Upper lobe of right lung (tissue), 1 donor: ENCODE measurements at regions not wholly inside any gene's neighbourhood (a gene's known extent, or its start where the extent isn't known, plus 50 kb on each side); places are given as distances from the start of the nearest gene placed in this dataset.

Experiments used
- ATAC-seq: fragments of 200-7000 bp; cut with Tn5 transposase; one replicate; pipeline ENCODE4 v1.9.1; 2020; ENCODE audit warnings: mild to moderate bottlenecking, moderate library complexity
- DNase-seq: peaks from one replicate; pipeline ENCODE4 v3.0.0-alpha.2; 2020
- H3K27ac ChIP-seq: fragments of 200-600 bp; one replicate; pipeline ENCODE4 v1.8.0; 2022
- H3K27me3 ChIP-seq: fragments of 200-600 bp; one replicate; pipeline ENCODE4 v1.8.0; 2022; ENCODE audit warnings: mild to moderate bottlenecking
- H3K36me3 ChIP-seq: fragments of 200-600 bp; one replicate; pipeline ENCODE4 v1.8.0; 2022
- H3K4me1 ChIP-seq: fragments of 200-600 bp; one replicate; pipeline ENCODE4 v1.8.0; 2022
- H3K4me3 ChIP-seq: fragments of 200-600 bp; one replicate; pipeline ENCODE4 v1.8.0; 2022; ENCODE audit warnings: mild to moderate bottlenecking
- H3K9me3 ChIP-seq: fragments of 200-600 bp; one replicate; pipeline ENCODE4 v1.8.0; 2022
- intact Hi-C: fragments of 100-400 bp; cut with DNase I; formaldehyde crosslinking; loops from one replicate; pipeline ENCODE4 v1.11.0; 2022
- TF ChIP-seq, protein P1 (sequence below): fragments of 200-600 bp; IDR thresholded peaks from one replicate; pipeline ENCODE4 v1.8.0; 2022; ENCODE audit warnings: antibody characterized with exemption
- donor health status: DM: no; HTN: yes; CAD: no; lungs with severe emphysema.

DNA sequence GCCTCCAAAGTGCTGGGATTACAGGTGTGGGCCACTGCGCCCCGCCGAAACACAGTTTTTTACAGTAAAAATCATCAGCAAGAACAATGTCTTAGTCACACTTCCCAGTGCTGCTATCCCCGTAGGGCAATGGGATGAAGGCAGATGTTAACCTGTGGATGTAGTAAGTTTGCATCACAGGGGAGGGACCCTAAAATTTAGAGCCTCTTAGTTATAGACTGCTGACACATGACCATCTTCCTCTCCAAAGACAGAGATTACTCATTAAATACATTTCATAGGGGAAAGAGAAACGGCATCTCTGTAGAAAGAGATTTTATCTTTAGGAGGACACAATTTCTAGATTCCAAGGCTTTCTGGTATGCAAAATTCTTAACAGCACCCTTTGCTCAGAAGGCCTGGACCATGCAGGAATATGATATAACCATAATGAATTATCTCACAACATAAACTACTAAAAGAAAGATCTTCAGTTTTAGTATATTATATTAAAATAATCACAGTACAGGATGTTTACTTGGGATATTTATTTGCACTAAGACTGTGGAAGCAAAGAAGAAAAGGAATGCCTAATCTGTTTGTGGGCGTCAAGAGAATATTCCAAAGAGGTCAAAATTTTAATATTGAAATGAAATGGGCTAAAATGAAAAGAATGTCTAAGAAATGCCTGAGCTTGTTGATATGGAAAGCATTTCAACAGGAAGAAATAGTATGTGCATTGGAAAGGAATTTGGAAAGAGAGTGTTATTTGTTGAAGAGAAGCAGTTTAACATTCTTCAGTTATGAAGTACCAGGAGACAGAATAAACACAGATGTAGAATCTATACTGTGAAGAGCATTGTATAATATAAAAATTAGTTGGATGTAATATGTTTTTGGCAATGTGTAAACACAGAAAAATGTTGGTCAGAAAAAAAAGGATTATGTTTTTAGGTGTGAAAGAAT is 1228.3 kb upstream of the CHAC2 start:
- Histone ChIP-seq H3K36me3 (no peaks in the 10 kb centered on the region), H3K4me3 (no peak overlapping the region), H3K4me1 (no peaks in the 10 kb centered on the region), H3K27me3 (no peaks in the 10 kb centered on the region), H3K9me3 (no peaks in the 10 kb centered on the region), H3K27ac (no peak overlapping the region)
- DNase-seq, result no peak
- TF ChIP-seq, protein P1, sequence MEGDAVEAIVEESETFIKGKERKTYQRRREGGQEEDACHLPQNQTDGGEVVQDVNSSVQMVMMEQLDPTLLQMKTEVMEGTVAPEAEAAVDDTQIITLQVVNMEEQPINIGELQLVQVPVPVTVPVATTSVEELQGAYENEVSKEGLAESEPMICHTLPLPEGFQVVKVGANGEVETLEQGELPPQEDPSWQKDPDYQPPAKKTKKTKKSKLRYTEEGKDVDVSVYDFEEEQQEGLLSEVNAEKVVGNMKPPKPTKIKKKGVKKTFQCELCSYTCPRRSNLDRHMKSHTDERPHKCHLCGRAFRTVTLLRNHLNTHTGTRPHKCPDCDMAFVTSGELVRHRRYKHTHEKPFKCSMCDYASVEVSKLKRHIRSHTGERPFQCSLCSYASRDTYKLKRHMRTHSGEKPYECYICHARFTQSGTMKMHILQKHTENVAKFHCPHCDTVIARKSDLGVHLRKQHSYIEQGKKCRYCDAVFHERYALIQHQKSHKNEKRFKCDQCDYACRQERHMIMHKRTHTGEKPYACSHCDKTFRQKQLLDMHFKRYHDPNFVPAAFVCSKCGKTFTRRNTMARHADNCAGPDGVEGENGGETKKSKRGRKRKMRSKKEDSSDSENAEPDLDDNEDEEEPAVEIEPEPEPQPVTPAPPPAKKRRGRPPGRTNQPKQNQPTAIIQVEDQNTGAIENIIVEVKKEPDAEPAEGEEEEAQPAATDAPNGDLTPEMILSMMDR, result no peak
- ATAC-seq, result no peak
- intact Hi-C loops, result no loop called here

DNA sequence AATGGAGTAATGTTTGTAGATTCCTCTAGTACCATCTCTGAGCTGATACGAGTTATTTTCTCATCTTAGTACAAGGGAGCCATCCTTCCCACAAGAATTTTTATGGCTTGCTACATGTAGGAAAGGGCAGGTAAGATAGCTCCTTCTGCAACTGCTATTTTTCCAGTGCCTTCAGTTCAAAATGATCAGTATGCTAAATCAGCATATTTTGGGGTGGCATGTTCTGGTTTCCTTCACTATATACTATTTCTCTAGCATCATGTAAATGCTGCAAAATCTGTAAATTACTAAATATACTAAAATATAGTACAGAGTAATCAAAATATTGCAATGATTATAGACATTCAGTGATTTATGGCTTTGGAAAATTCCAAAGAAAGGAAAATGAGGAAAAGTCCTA is 1230.0 kb upstream of the CHAC2 start:
- H3K4me3 ChIP-seq, result no peak overlapping the region
- intact Hi-C loops, result no loop called here
- no peaks in the 10 kb centered on the region for H3K4me1 ChIP-seq
- H3K36me3 ChIP-seq, result no peaks in the 10 kb centered on the region
- H3K9me3 ChIP-seq, result no peaks in the 10 kb centered on the region
- H3K27me3 ChIP-seq, result no peaks in the 10 kb centered on the region
- ATAC-seq, result no peak
- TF ChIP-seq, protein P1, result no peak
- no peak overlapping the region for H3K27ac ChIP-seq
- DNase-seq, result no peak

DNA sequence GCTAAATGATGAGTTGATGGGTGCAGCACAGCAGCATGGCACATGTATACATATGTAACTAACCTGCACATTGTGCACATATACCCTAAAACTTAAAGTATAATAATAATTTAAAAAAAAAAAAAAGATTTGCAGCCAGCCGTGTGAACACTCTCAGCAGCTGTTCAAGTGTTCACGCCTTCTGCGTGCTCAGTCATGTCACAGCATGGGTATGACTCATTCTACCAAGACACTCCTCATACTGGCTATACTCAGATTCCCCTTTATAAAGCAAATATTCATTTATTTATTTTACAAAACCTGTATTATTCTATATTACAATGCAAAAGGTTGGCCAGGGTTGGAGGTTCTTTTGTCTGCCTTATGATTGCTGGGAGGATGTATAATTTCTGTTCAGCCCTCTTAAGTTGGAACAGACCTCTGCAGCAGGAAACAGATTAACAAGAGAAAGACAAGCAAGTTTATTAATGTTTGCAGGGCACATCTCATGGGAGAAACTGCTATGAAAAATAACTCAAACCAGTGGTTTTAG is 1230.6 kb upstream of the CHAC2 start:
- no peaks in the 10 kb centered on the region for H3K36me3 ChIP-seq
- TF ChIP-seq, protein P1, result no peak
- intact Hi-C loops, result no loop called here
- no peak overlapping the region for H3K4me3 ChIP-seq
- no peaks in the 10 kb centered on the region for H3K9me3 ChIP-seq
- H3K27me3 ChIP-seq, result no peaks in the 10 kb centered on the region
- ATAC-seq (no peak), DNase-seq (no peak)
- no peak overlapping the region for H3K27ac ChIP-seq
- no peaks in the 10 kb centered on the region for H3K4me1 ChIP-seq

DNA sequence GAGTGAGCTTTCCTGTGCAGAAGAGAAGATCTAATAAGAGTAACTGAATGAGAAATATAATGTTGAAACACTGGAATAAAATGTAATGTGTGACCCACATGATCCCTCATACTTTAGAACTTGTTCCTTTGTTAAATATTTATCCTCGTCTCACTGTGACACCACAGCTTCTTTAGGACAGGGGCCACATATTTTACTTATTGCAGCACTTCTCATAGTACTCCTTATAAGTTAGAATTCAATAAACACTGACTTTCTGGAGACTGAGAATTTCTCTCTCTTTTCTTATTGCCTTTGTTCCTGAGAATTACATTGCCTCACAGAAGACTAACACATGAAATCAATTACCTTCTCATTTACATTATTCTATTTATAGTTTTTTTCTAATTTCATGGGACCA is 1234.6 kb upstream of the CHAC2 start:
- ATAC-seq (no peak), DNase-seq (no peak)
- Histone ChIP-seq H3K36me3 (no peaks in the 10 kb centered on the region), H3K27me3 (no peaks in the 10 kb centered on the region), H3K4me1 (no peaks in the 10 kb centered on the region), H3K27ac (no peak overlapping the region), H3K9me3 (no peaks in the 10 kb centered on the region), H3K4me3 (no peak overlapping the region)
- TF ChIP-seq, protein P1, result no peak
- intact Hi-C loops, result no loop called here

DNA sequence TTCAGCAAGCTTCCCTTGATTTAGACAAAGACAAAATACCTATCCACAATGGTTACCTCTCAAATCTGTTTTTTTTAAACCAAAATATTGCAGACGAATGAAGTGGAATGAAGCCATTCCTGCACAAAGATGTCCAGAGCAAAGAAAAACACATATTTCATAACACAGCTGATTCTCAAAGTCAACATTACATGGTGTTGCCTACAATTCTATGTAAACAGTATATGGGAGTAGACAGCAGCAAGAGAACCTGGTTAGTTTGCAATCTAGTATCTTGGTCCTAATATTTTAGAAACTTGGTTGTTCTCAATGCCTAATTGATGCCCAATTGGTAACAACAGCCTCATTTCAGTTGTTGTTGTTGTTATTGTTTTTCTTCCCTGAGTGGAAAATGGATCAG is 1240.9 kb upstream of the CHAC2 start:
- H3K36me3 ChIP-seq, result no peaks in the 10 kb centered on the region
- intact Hi-C loops, result no loop called here
- no peak overlapping the region for H3K27ac ChIP-seq
- ATAC-seq (no peak), DNase-seq (no peak)
- no peaks in the 10 kb centered on the region for H3K4me1 ChIP-seq
- H3K4me3 ChIP-seq, result no peak overlapping the region
- TF ChIP-seq, protein P1, result no peak
- no peaks in the 10 kb centered on the region for H3K9me3 ChIP-seq
- H3K27me3 ChIP-seq, result no peaks in the 10 kb centered on the region
